ENCODE measurements at regions not wholly inside any gene's neighbourhood (a gene's known extent, or its start where the extent isn't known, plus 50 kb on each side); places are given as distances from the start of the nearest gene placed in this dataset.
A peak's percentile ranks its signal among the peaks of the same experiment; 100 is the strongest.

- no peak for TF ChIP-seq CTCF (conservative IDR thresholded peaks at IDR 0.05; ENCODE audit: low read depth, low read length)
- no peak overlapping the region for H3K4me3 ChIP-seq (ENCODE audit: low read depth, low read length)
- DNase-seq (ENCODE audit: low read depth) = no peak
Observed at GRCh38 chr2:214674278-214674677, 135.2 kb downstream of the BARD1 start.

GRCh38 chr2:214671319-214671885 is 138.1 kb downstream of the BARD1 start:
- H3K4me3 ChIP-seq (ENCODE audit: low read depth, low read length) = no peak overlapping the region
- TF ChIP-seq CTCF (conservative IDR thresholded peaks at IDR 0.05; ENCODE audit: low read depth, low read length) = no peak

GRCh38 chr2:214652473-214652872 is 157.0 kb downstream of the BARD1 start:
- no peak for TF ChIP-seq CTCF (conservative IDR thresholded peaks at IDR 0.05; ENCODE audit: low read depth, low read length)
- DNase-seq (ENCODE audit: low read depth) = no peak
- H3K4me3 ChIP-seq (ENCODE audit: low read depth, low read length) = no peak overlapping the region

More at GRCh38 chr2:214671319-214671885, 138.1 kb downstream of the BARD1 start:
- DNase-seq (ENCODE audit: low read depth) = no peak

DNA sequence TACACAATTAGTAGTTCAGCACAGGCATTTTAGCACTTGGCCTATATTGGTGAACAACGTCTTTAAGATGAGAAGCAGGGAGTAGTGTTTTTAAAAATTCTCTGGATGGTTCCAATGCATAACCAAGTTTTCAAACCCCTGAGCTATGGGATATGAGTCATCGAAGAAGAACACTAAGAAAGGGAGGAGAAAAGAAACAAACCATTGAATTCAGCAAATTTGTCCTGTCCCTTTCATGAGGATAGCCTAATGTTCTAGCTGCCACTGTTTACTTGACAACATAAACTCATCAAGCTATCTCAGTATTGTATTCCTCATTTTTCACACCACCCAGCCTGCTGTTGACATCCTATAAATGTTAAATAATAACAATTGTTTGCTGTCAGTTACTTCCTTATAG is 158.0 kb downstream of the BARD1 start:
- TF ChIP-seq CTCF (conservative IDR thresholded peaks at IDR 0.05; ENCODE audit: low read depth, low read length) = no peak
- no peak for DNase-seq (ENCODE audit: low read depth)
- no peak overlapping the region for H3K4me3 ChIP-seq (ENCODE audit: low read depth, low read length)

DNA sequence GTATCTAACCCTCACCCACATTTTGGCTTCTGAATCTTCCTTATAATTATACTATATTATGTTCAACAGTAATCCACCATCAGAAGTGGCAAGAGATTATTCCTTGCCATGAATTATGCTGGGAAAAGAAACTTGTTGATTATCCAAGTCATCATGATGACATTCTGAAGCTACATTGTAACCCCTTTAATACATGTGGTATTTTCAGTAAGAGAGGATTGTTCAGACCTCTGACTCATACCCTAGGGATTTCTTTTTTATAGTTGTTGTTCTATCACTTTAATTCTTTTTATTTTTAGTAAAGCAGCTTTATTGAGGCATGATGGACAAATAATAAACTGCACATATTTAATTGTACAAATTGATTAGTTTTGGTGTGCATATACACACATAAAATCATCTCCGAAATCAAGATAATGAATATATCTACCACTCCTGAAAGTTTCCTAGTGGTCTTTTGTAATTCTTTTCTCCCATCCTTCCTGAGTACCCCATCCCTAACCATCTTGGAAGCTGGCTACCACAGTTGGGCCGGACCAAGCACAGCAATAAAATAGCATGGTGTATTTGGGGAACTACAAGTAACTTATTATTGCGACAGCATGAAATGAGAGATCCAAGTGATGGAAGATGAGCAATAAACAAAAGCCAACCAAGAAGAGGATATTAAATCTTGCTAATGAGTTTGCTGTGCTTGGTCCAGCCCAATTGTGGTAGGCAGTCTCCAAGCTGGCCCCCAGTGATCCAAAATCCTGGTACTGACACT is 159.9 kb downstream of the BARD1 start:
- TF ChIP-seq CTCF (conservative IDR thresholded peaks at IDR 0.05; ENCODE audit: low read depth, low read length) = no peak
- peak; percentile 22 for DNase-seq (ENCODE audit: low read depth)
- H3K4me3 ChIP-seq (ENCODE audit: low read depth, low read length) = no peak overlapping the region

DNA sequence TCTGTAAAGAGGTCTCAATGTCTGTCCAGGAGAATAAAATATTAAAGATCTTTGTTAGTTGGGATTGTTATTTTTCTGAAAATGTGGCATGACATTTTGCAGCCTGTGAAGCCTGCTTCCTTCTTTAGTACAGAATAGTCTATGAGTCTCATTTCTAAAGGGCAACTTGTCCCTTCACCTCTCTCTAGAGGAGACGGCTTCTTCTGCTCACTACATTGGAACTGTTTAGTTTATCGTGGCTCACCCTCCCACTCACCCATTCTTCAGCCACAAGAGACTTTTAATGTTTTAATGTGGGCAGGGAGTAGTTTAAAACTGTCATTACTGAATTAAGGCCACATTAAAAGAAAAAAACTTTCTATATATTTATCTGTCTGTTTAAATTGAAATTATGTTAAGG is 161.0 kb downstream of the BARD1 start:
- DNase-seq (ENCODE audit: low read depth) = no peak
- no peak for TF ChIP-seq CTCF (conservative IDR thresholded peaks at IDR 0.05; ENCODE audit: low read depth, low read length)
- H3K4me3 ChIP-seq (ENCODE audit: low read depth, low read length) = no peak overlapping the region

GRCh38 chr2:214631406-214631805 is 178.1 kb downstream of the BARD1 start:
- DNase-seq (ENCODE audit: low read depth) = no peak
- no peak overlapping the region for H3K4me3 ChIP-seq (ENCODE audit: low read depth, low read length)
- no peak for TF ChIP-seq CTCF (conservative IDR thresholded peaks at IDR 0.05; ENCODE audit: low read depth, low read length)
